ENCODE measurements at regions not wholly inside any gene's neighbourhood (a gene's known extent, or its start where the extent isn't known, plus 50 kb on each side); places are given as distances from the start of the nearest gene placed in this dataset.

- TF ChIP-seq, protein P1, sequence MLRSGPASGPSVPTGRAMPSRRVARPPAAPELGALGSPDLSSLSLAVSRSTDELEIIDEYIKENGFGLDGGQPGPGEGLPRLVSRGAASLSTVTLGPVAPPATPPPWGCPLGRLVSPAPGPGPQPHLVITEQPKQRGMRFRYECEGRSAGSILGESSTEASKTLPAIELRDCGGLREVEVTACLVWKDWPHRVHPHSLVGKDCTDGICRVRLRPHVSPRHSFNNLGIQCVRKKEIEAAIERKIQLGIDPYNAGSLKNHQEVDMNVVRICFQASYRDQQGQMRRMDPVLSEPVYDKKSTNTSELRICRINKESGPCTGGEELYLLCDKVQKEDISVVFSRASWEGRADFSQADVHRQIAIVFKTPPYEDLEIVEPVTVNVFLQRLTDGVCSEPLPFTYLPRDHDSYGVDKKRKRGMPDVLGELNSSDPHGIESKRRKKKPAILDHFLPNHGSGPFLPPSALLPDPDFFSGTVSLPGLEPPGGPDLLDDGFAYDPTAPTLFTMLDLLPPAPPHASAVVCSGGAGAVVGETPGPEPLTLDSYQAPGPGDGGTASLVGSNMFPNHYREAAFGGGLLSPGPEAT (IDR thresholded peaks at IDR 0.05; ENCODE audit: low read depth), result no peak
- TF ChIP-seq MEF2A (IDR thresholded peaks at IDR 0.05; ENCODE audit: insufficient read depth, low read depth, low read length) (no peak), ZNF622 (IDR thresholded peaks at IDR 0.05) (no peak), DPF2 (IDR thresholded peaks at IDR 0.05) (no peak), ZNF274 (IDR thresholded peaks at IDR 0.05; ENCODE audit: insufficient read depth, insufficient read length) (no peak), SPI1 (IDR thresholded peaks at IDR 0.05; ENCODE audit: borderline replicate concordance, insufficient read depth, low read depth, low read length) (no peak), LARP7 (IDR thresholded peaks at IDR 0.05) (no peak), MXI1 (IDR thresholded peaks at IDR 0.05; ENCODE audit: low read depth, low read length) (no peak), ASH2L (IDR thresholded peaks at IDR 0.05; ENCODE audit: borderline replicate concordance, low read depth) (no peak), USF2 (IDR thresholded peaks at IDR 0.05; ENCODE audit: borderline replicate concordance, low read depth, low read length) (no peak), NR2C1 (IDR thresholded peaks at IDR 0.05) (no peak), SREBF2 (IDR thresholded peaks at IDR 0.05; ENCODE audit: low read length) (no peak), RAD21 (IDR thresholded peaks at IDR 0.05; ENCODE audit: insufficient read depth, low read depth, low read length) (no peak)
- TF ChIP-seq, protein P2, sequence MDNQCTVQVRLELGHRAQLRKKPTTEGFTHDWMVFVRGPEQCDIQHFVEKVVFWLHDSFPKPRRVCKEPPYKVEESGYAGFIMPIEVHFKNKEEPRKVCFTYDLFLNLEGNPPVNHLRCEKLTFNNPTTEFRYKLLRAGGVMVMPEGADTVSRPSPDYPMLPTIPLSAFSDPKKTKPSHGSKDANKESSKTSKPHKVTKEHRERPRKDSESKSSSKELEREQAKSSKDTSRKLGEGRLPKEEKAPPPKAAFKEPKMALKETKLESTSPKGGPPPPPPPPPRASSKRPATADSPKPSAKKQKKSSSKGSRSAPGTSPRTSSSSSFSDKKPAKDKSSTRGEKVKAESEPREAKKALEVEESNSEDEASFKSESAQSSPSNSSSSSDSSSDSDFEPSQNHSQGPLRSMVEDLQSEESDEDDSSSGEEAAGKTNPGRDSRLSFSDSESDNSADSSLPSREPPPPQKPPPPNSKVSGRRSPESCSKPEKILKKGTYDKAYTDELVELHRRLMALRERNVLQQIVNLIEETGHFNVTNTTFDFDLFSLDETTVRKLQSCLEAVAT (IDR thresholded peaks at IDR 0.05), result no peak
Observed at GRCh38 chr2:67645280-67646138, 248.4 kb downstream of the ETAA1 start (continued).

All from GM12878 (cell line).